ENCODE measurements at regions not wholly inside any gene's neighbourhood (a gene's known extent, or its start where the extent isn't known, plus 50 kb on each side); places are given as distances from the start of the nearest gene placed in this dataset.
A peak's percentile ranks its signal among the peaks of the same experiment; 100 is the strongest.
"Not testable (repeated sequence)": the region's sequence is repeated elsewhere in the genome, so short reads cannot be mapped to it uniquely, and the experiment has no call there.

DNA sequence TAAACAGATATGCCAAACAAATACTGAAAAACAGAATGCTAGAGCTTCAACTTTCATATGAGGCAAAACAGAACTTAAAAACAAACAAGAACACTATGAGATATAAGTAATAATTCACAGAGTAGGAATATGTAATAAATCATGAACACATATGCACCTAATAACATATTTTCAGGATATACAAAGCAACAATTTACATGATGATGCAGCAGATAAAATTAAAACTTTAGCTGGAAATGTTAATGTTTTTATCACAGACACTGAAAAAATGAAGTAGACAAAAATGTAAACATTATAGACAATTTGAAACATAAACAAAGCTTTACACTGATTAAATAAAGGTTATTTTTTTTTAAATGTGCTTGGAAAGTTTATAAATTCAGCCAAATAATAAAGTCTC lies 443.1 kb upstream of the NFIA start:
- no peak for DNase-seq

DNA sequence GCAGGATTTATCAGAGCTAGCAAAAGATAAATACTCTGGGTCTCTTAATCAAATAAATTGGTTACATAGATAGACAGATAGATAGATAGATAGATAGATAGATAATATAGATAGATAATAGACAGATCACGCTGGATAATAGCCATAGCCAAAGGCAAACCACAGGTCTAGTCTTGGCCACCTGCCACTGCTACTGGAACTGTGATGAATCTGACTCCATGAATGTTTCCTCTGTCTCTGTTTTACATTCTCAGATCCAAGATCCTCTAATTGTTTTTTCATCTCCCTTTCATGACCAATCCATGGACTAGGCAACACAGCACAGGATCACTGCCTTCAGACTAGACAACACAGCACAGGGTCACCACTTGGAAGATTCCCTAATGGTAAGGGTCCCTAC lies 444.7 kb upstream of the NFIA start:
- peak in 1 of 2 experiments; percentile 1 for DNase-seq

DNA sequence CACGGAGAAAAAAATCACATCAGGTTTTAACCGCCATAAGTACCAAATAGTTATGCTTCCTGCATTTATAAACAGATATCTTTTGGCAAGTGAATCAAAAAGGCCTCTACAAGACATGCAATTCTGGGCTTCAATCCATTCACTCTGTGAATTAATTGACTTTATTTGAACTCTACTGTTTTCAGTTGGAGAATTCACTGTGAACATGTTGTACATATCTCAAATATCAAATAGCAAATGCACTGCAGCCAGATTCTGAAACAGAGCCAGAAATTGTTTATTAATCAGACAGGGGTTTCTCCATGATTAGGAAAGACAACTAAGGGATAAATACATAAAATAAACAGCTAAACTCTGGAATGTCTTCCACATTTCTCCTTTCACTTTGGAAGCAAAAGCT lies 445.4 kb upstream of the NFIA start:
- no peak for DNase-seq

DNA sequence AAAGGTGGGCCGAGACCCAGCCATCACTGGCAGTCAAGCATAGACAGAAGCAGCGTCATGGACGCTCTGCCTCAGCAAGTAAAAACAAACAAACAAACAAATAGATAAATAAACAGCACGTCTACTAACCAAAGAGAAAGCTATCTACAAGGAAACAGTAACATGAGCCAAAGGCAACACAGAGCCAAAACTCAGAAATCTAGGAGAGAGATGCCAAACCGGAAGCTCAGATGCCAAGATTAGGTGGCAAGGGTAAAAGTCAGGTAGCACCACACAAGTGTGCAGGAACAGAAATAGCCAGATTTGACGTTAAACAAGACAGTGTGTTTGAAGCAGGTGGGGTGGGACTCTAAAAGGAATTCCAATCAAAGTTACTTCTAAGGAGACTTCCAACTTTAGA lies 448.3 kb upstream of the NFIA start:
- no peak for DNase-seq

DNA sequence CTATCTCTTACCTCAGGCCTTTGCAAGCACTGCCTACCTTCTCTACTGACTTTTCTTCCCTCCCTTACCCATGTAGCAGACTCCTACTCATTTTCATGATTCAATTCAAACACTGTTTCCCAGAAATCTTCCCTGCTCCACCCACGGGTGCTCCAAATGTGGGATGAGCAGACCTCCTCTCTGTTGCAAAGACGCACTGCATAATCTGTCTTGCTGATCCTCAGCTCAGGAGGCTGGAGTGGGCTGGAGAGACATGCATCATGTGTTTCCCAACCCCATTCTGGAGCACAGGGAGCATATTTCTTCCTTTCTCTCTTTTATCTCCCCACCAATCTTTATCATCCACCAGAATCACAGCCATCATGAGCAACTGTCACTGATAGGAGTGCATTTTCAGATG lies 459.9 kb upstream of the NFIA start:
- DNase-seq = no peak

DNA sequence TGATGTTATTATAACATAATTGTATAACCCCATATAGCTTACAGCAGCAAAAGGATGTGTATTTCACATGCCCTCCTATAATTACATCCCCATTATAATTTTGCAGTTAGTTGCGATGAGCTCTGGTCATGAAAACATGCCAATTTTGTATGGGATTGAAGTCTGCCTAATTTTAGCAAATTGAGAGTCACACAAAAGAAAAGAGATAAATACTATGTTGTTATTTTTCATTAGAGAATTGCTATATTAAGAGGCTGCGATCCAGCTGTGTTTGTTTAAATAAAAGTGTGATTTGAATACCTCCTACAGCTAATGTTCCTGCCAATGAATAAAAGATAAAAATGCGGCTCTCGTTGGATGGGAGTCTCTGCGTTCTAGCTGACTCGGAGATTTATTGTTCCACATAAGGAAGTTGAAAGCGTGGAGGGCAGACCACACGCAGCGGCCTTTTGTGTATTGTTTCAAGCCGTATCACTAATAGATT lies 461.0 kb upstream of the NFIA start:
- no peak for DNase-seq

DNA sequence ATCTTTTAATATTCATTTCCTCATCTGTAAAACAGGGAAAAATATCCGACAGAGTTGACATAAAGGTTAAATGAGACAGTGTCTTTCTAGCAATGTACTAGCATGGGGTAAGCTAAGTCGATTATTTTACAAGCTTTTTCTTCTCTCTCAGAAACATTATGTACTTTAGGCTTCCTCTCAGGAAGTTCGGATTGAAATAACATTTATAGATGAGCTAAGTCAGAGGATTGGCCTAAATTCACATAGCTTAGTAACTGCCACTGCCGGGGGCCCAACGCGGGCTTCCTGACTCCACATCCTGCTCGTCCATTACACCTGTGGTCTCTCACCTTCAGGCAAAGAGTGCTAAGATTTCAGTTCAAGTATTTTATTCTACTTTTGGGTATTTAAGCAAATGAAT lies 462.3 kb upstream of the NFIA start:
- no peak for DNase-seq

DNA sequence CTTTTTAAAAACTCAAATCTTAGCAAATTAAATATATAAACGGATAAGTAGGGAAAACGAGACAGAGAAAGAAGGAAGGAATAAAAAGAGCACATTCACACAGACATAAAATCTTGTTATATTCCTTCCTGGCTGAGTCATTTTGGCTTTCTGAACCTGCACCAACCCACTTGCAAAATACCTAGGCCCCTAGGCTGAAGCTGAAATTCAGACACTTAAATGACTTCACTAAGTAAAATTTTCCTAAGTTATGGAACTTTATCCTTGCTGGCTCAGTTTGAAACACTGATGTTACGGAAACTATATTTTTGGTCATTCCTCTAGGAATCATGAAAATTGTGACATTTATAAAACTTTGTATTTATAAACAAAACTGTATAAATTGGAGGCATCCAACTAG lies 462.8 kb upstream of the NFIA start:
- DNase-seq = no peak

DNA sequence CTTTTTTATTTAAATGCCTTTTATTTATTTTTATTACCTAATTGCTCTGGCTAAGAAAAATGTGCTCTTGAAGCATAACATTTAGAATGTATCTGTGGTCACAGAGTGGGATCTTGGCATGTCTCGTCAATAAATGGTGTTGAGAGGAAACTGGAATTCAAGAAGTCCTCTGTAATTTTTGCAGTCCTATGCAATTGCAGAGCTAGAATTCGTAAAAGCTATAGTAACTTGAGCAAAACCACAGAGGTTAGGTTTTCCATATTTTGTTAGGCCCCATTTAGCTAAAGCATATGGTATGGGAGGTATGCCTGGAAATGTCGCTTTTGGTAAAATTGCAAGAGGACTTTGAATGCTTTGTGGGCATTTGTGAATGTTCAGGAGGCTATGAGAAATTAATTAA lies 466.7 kb upstream of the NFIA start:
- no peak for DNase-seq

DNA sequence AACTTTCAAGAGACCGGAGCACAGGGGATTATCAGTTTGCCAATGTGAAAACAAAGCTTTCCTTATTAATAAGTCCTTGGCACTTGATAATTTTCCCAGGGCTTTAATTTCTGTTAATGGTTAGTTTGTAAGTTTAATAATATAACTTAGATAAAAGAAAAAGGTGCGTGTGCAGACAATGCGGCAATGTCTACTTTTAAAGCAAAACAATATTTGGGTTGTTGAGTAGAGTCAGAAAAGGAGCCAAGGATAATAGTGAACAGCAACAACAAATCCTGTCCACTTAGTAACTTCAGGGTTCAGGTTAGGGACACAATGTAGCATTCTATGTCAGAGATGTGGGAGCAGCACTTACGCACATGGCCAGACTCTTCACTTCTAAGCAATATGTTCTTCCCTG lies 469.6 kb upstream of the NFIA start:
- DNase-seq = no peak

DNA sequence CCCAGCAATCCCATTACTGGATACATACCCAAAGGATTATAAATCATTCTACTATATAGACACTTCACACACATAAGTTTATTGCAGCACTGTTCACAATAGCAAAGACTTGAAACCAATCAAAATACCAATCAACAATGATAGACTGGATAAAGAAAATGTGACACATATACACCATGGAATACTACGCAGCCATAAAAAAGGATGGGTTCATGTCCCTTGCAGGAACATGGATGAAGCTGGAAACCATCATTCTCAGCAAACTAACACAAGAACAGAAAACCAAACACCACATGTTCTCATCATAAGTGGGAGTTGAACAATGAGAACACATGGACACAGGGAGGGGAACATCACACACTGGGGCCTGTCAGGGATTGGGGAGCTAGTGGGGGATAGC lies 475.4 kb upstream of the NFIA start:
- not testable (repeated sequence) for DNase-seq

DNA sequence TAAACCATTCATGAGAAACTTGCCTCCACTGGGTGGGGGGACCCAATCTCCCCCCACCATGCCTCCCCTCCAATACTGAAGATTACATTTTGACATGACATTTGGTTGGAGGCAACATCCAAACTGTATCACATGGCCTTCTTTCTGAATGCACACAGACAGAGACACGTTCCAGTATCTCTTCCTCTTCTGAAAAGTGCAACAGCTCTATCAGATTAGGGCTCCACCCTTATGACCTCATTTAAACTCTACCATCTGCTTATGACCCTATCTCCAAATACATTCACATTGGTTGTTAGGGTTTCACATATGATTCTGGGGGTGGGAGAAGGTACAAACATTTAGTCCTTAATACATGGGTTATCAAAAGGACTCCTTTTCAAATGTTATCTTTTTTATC lies 481.8 kb upstream of the NFIA start:
- no peak for DNase-seq

DNA sequence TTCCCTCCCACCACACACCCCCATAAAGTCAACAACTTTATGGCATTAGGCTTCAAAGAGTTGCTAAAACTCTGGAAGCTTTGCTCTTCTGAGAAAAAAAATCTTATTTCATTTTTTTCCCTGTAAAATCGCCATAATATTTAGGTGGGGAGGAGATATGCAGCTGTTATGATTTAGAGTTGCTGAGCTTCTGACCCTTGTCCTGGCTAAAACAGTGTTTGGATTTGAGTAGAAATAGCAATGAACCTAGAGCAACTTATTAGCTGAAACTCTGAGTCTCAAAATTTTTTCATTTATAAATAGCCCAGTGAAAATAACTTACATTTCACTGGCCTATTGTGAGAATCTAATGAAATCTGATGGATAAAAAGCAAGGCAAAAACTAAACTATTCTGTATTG lies 482.8 kb upstream of the NFIA start:
- DNase-seq = no peak

DNA sequence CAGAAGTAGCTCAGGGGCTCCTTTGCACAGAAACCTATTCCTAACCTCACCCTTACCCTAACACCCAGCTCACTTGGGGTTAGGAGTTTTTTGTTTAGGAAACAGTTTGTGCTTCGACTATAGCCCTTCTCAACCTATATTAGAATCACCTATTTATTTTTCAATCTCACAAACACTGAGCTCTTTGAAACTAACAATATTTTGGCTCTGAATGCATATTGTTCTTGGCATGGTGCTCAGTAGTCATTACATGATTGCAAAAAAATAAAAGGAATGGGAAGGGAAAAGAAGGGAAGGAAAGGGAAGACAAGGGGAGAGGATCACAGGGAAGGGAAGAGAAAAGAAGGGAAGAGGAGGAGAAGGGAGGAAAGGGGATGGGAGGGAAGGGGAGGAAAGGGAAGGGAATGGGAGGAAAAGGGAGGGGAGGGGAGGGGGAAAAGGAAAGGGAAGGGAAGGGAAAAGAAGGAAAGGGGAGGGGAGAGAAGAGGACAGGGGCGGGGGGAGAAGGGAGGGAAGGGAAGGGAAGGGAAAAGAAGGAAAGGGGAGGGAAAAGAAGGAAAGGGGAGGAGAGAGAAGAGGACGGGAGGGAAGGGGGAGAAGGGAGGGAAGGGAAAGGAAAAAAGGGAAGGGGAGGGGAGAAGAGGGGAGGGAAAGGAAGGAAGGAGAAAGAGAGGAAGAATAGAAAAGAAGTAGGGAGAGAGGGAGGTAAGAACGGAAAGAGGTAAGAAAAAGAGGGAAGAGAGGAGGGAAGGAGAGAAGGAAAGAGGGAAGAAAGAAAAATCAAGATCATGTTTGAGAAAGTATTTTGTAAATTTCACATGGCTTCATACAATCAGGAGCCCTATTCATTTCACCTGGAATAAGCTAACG lies 484.1 kb upstream of the NFIA start:
- DNase-seq = no peak

DNA sequence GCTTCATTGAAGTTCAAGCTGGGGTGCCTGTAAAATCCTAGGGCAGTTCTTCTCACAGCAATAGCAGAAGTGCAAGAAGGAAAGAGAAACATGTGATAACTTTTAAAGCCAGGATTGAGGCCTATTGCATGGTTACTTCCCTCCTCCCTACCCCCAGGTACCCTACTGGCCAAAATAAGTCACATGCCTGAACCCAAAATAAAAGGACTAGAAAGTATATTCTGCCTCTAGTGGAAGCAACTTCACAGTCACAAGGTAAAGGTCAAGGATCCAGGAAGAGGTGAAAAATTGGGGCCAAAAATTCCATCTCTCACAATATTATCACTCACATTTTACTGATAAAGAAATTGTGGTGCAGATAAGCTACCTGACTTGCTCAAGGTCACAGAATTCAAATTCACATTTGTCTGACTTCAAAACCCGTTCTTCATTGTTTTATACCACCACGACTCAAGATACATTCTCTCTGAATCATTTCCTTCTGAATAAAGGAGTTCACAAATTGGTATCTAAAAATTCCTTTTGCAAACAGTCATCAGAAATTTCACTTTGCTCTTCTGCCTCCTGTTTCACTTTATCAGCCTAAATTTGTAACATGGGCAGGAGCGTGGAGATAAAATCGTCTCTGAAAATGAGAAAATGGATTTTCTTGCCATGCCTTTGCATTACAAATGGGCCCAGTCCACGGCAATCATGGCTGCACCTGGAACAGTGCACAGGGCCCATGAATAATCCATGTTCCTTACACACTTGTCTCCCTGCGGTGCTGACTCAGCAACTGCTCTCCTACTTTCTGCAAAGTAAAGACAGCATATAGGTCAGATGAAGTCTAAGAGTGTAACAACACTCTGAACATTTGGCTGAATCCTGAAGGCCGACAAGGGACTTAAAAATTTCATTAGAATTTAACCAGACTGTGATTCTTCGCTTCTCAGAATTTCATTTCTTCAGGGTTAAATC lies 485.3 kb upstream of the NFIA start:
- DNase-seq = no peak

DNA sequence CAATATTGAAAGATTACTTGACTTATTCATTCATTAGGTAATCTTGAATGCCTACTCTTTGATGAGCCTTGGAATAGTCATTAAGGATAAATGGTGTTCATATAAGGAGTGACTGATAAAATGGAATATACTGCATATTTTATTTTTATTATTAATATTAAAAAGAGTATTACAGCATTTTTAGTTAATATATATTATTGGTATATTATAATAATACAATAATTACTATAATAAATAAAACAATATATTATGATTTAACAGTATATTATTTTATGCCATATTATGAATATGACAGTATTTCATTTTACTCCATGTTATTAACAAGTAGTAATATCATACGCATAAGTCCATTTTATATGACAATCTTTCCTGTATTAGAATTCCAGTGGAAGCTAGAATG lies 490.8 kb upstream of the NFIA start:
- no peak for DNase-seq

DNA sequence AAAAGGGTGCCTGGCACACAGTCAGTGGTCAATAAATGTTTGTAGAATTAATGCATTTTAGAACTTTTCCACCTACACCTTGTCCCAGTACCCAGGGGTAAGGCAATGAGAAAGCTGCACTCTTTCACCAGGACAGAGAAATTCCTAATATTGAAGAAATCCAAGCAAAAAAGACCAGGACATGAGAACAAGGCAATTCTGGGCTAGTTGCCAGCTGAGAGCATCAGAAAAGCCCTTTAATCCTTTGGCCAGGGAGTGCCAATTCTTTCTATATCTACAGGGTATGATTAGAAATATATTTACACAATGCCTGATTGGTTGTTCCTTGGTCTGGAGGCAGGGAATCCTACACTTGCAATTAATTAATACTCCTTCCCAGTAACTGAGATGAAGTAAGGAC lies 492.4 kb upstream of the NFIA start:
- no peak for DNase-seq

DNA sequence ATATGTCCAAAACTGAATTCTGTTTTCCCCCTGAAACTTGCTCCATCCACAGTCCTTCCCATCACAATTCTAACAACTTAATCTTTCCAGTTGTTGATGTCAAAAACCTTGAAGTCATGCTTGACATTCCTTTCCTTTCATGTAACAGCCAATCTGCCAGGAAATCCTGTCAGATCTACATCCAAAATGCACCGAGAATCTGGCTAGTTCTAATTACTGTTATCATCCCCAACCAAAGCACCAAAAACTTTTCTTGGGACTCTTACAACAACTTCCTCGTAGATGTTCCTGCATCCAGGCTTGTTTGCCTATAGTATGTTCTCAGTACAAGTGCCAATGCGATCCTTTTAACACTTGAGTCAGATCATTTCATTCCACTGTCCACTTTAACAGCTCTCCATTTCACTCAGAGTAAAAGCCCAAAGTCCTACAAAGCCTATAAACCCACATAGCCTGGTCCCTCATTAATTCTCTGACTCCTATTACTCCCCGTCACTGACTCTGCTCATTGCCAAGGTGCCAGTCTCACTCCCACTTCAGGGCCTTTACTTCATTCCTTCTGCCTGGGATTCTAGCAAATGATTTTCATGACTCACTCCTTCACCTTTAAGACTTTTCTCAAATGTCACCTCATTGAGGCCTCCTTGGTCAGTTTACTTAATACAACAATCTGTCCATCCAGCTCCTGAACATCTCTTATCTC lies 493.2 kb upstream of the NFIA start:
- DNase-seq = no peak

DNA sequence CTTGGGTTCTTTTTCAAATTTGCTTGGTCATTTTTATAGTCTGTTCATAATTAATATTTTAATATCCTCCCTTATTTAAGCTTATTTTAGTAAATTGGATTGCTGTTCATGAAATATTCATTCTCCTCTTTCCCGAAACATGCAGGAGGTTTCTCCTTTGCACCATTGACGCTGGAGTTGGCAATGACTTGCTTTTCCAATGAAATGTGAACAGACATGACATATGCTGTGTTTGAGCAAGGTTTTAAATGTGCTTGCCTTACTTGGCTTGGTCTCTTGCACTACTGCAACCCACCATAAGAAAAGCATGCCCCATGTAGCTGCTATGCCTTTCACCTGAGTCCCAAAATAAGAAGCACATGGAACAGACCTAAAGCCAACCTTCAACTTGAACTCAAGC lies 498.0 kb upstream of the NFIA start:
- no peak for DNase-seq

DNA sequence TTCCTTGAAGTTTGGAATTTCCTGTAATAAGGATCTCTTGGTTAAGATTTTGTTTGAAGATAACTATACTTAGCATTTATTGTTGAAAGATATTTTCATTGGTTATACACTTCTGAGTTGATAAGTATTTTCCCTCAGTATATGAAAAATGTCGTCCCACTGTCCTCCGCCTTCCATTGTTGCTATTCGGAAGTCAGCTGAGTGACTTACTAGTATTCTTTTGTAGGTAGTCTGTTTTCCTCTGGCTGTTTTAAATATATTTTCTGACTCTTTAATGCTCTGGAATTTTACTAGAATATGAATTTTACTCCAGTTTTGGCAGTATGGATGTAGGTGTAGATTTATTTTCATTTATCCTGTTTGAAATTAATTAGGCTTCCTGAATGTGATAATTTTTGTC lies 498.7 kb upstream of the NFIA start:
- DNase-seq = no peak

DNA sequence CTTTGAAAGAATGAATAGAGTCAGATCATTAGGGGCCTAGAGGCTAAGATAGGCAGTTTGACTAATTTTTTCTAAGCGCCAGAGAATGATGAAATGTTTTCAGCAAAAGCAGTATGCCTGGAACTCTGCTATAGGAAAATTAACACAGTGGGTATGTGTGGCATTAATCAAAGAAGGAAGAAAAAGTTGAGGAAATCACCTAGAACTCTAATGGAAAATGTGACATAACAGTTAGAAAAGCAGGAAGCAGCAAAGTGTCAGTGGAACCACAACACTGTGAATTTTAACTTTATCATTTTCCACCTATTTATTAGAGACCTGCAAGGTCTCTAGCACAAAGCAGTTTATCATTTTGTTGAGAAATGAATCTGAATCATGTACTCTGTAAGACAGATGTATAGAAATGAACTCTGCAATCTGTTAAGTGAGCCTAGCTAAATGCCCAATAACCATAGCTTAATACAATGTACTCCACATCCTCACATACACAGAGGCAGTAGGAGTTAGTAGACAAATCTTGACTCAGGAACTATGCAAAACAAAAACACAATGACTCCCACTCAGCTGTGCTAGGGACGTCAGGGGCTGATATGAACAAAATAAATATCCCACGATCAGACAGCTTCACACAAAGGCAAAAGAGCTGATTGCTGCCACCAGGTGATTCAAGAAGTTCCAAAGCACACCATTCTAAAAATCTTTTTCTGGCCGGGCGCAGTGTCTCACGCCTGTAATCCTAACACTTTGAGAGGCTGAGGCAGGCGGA lies 500.7 kb upstream of the NFIA start:
- no peak for DNase-seq

DNA sequence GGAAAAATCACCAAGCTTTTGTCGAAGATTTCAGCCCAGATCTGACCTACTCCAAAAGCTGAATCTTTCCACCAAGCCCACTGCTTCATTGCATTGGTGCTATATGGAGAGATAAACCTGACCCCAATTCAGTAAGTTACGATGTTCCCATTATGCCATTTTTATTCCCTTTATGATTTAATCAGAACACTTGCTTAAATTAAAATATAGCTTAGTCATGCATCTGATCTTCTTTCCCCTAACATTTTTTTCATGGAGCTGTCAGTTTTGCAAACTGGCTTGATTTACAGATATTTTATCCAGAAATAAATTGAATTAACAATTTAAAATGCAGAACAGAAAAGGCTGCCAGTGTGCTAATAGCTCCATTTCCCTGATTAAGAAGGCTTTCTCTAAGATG lies 503.5 kb upstream of the C1orf87 start:
- no peak for DNase-seq
